Germinal center (tissue), 1 donor: ENCODE measurements at regions not wholly inside any gene's neighbourhood (a gene's known extent, or its start where the extent isn't known, plus 50 kb on each side); places are given as distances from the start of the nearest gene placed in this dataset.
"Not testable (repeated sequence)": the region's sequence is repeated elsewhere in the genome, so short reads cannot be mapped to it uniquely, and the experiment has no call there.

Experiments
- DNase-seq: peaks from one replicate; pipeline ENCODE4 v3.0.0; 2012; ENCODE audit warnings: mixed read lengths, low spot score

DNA sequence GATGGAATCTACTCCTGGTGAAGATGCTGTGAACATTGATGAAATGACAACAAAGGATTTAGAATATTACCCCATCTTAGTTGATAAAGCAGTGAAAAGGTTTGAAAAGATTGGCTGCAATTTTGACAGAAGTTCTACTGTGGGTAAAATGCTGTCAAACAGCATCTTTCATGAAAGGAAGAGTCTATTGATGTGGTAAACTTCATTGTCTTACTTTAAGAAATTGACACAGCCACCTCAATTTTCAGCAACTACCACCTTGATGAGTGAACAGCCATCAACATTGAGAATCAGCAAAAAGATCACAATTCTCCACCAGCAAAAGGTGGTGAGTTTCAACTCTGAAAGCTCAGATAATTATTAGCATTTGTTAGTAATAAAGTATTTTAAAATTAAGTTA, 310.3 kb upstream of the RBMS1 start:
- DNase-seq, result no peak

DNA sequence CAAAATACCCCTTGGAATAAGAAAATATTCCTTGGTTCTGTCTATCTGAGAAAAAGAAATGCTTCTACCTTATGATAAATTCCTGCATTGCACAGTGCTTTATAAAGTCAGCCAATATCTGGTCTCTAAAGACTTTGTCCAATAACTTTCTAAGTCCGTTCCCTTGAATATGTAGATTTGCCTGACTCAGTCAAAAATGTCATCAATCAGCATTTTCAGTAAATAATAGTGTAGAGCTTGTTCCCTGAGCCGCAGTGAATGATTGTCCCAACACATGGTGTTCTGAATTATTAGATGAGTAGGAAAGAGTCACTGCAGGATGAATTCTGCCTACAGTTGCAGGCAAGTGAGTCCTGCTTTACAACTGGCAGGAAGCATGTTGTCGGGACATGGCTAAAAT, 316.8 kb upstream of the RBMS1 start:
- DNase-seq, result no peak

DNA sequence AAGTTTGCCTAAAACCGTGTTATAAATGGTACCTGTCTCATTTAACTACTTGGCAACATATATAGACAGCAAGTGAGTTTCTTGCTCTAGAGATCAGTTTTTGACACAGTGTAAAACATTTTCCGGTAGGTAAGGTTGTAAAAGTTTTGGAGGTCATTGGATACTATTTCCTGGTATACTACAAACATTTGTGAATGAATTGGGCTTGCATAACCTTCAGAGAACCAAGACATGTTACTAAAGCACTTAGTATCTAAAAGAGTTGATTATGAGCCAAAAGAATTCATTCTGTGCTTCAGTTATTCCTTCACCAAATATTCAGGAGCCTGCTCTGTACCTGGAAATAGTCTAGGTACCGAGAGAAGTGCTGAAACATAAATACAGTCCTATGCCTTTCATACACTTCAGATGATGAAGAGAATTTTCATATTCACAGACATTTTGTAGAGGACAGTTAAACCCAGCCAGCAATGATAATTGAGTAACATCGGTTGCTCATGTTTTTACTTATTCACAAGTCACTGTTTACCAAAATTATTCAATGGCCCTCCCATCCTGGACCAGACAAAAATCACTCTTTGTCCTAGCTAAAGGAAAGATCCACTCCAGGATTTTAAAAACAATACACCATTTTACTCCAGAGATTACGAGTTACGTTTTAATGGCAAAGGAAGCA, 319.4 kb upstream of the RBMS1 start:
- DNase-seq, result no peak

DNA sequence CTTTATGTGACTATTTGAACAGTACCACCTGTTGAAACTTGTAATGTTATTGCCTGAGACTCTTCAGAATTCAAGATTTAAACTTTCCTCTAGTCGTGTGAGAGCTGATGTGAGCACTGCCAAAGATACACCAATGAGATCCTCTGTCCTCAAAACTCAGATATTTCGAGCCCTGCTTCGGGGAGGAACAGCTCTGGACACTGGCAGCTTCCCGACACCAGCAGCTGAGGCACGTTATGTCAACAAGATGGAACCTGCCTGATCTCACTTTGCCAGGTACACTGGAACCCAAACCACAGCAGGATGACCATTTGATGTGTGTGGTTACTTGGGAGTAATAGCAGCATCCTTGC, 319.9 kb upstream of the RBMS1 start:
- no peak for DNase-seq

- DNase-seq, result no peak
Observed at GRCh38 chr2:160816916-160817499, 323.4 kb upstream of the RBMS1 start.

- no peak for DNase-seq
Observed at GRCh38 chr2:160820691-160821090, 327.1 kb upstream of the RBMS1 start.

DNA sequence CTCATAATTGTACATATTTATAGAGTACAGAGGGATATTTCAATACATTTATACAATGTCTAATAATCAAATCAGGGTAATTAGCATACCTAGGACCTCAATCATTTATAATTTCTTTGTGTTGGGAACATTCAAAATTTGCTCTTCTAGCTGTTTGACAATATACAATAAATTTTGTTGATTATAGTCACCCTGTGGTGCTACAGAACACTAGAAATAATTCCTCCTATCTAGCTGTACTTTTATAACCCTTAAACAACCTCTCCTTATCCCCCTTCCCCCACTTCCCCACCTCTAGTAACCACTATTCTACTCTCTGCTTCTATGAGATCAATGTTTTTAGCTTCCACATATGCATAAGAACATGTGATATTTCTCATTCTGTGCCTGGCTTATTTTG, 328.4 kb upstream of the RBMS1 start:
- DNase-seq, result no peak

GRCh38 chr2:160825433-160825832, 331.8 kb upstream of the RBMS1 start:
- no peak for DNase-seq

DNA sequence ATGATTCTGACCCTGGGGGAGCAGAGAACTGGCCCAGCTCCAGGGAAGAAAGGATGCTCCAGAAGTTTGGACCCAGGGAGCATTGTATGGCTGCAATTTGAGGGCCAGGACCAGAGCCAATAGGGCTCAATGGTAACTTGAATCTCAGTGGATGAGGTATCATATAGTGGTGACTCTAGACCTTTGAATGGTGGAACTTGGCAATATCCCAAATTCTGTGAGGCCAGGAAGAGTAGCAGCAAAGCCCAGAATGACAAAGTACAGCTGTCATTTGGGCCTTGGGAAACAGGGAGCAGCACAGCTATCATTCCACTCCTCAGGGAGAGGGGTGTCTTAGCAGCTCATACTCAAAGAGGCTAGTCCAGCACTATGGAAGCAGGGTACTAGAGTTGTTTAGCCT, 332.9 kb upstream of the RBMS1 start:
- no peak for DNase-seq

DNA sequence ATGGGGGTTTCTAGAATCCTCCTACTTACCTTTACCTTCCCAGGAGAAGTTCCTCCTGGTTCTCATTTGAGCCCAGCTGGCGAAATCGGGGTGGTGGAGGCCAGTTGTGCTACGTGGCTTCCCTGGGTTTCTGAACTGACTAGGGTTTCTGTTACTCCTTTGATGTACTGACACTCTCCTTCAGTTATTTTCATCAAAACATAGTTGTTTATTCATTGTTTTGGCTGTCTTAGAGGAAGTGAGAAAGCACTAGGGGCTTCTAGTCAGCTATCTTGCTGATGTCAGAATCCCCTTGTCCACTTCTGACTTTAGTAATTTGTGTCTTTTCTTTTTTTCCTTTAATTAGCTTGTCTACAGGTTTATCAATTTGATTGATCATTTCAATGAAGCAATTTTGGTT, 332.2 kb upstream of the TANK start:
- DNase-seq, result no peak

DNA sequence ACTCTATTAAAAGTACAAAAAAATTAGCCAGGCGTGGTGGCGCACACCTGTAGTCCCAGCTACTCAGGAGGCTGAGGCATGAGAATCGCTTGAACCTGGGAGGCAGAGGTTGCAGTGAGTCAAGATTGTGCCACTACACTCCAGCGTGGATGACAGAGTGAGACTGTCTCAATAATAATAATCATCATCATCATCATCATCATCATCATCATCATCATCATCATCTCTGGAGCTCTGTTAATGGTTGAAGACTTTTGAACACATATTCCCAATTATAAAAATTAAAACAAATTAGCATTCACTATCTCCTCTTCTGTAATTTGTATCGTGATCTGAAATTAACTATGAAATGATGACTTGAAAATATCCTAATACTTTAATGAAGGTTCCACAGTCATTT, 327.8 kb upstream of the TANK start:
- DNase-seq, result not testable (repeated sequence)

GRCh38 chr2:160835166-160835565, 325.1 kb upstream of the TANK start:
- DNase-seq, result no peak

DNA sequence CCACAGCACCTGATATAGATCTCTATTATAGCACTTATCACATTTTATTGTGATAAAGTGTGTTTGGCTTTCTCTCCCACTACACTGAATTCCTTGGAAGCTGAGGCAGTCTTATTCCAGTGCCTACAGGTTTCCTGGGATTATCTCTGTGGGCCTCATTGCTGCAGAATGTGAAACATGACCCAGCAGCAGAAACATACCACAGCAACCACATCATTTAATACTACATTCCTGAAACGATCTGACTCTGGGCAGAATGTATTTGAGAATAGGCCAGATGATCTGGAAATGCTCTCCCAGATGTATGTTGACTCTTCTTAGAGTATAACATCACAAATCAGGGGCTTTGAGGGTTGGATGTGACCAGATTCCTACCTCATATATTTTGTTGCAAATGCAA, 323.5 kb upstream of the TANK start:
- DNase-seq, result no peak

DNA sequence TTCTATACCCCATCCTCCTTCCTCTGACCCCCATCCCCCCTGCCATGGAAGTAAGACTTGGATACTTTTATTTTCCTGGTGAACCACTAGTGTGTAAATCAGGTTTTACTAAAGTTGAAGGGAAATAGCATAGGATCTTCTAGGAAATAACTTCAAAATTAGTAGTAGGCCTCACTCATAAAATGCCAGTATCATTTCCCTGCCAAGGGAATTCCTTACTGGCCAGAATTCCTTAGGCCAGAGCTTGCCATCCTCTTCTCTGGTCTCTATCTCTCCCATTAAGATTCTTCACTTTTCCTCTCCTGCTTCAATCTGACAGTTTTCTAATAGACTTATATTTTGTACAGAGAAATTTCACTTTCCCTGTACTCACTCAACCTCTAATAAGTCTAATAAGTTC, 322.8 kb upstream of the TANK start:
- no peak for DNase-seq

GRCh38 chr2:160838147-160838546, 322.1 kb upstream of the TANK start:
- DNase-seq, result no peak

DNA sequence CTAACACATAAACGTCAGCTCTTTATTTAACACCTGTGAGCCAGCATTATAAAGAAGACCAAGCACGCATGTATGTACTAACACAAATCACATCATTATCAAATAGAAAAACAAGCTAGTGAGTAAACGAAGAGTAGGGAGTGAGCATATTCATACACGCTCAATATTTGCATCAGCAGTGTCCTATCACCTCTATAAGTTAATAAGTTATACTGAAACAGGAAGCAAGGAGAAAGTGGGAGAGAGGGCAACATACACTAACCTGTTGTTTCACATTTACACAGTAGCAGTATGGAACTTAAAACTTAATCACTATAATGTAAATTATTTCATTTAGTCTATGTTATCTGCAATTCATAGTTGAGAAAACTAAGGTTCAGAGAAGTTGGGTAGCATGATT, 321.5 kb upstream of the TANK start:
- no peak for DNase-seq

DNA sequence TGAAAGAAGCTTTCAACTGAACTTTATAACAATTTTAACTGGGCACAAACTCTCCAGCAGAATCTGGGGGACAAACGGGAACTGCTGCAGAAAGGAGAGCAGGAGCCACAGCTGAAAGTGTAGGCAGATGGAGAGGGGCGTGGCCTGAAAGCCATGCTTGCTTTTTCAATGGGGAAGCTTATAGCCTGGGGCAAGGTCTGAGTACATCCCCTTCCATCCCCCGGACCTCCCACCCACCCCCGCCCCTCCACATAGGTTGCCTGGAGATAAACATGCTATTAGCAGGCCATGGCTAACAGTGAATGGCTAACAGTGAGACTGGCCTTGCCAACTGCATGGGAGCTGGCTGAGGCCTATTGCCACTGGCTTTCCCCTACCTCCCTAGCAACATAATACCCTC, 317.9 kb upstream of the TANK start:
- DNase-seq, result no peak

GRCh38 chr2:160859096-160859495, 301.1 kb upstream of the TANK start:
- no peak for DNase-seq

DNA sequence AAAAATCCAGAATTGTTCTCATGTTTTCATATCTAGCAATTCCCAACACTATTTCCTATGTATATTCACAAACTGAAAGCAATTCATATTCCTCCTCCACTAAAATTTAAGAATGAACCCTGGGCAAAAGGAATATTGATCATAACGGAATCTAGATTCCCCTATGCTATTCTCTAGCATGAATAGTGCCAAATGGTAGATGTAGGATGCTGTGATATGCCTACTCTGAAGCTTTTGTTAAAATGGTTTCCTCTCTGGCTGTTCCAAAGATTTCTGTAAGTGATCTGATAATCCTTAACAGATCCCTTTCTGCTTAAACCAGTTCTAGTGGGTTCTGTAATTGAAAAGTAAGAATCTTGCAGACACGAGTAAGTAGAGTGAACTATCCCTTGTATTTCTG, 298.0 kb upstream of the TANK start:
- no peak for DNase-seq

DNA sequence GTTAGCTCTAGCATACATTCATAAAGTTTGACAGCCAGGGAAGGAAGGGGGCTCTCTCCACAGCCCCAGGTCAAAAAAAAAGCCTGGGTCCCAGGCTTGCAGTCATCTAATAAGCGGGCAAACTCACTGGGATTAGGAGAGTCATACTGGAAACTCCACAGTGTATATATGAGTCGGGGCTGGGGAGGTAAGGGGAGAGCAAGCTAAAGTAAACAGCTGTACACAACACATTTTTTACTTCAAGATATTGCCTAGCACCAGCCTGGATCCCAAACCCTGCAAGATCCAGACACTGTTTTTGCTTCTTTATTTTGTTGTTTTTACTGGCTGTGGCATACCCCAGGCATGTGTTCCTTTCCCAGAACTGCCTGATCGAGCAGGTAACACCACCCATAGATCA, 291.3 kb upstream of the TANK start:
- DNase-seq, result no peak

DNA sequence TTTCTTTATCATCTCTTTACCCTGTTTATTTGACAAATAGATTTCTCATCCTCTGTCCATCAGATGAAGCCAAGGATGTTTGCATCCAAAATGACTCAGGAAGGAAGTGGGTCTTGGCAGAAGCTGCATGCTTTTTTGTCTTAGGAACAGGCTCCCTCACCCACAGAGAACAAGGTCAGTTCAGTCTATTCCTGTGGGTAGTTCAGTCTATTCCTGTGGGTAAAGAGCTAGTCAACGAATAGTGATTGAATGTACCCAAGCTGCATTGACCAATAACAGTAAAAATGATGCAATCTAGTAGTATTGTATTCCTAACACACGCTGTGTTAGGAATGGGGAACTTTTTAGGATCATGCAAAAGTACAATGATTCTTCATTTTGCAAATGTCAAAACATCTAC, 290.8 kb upstream of the TANK start:
- no peak for DNase-seq

GRCh38 chr2:160870729-160871465, 289.3 kb upstream of the TANK start:
- no peak for DNase-seq

- no peak for DNase-seq
Observed at GRCh38 chr2:160871953-160872352, 288.3 kb upstream of the TANK start.

DNA sequence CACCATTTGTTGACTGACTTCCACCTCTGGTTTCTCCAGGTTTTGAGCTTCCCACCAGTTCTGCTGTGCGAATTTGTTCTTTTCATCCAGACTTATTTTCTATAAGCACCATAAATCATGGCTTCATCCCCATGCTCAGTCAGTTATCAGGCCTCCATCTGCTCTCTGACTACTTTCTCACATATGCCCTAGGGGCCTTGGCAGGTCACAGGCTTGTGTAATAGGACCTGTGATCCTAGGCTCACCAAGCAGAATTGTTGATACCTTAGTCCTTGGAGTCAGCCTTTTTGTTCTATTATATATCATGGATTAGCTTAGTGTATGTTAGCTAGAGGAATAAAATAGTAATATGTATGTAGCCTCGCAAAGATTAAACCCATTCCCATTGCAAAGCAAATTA, 284.2 kb upstream of the TANK start:
- no peak for DNase-seq
